NCI-H1048 (cell line): ENCODE measurements at regions not wholly inside any gene's neighbourhood (a gene's known extent, or its start where the extent isn't known, plus 50 kb on each side); places are given as distances from the start of the nearest gene placed in this dataset.

Experiments
- DNase-seq: peaks from one replicate; lab custom pipeline; 2025; lab: John Stamatoyannopoulos, UW

DNA sequence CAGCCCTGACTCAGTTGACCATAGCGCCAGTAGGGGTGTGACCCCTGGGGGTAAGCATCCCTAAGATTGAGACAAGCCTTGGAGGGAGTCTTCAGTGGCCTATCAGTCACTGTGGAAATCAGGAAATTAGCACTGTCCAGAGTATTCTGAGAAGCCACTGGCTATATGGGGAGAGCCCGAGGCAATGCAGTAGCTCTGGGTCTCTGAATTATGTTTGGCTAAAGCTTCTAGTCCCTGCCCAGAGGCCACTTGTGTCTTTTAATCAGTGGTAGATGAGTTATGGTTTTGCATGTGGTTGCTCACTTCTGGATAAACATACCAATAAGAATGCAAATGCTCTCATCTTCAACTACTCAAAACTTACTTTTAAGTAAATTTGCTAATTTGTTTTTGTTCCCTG lies 100.6 kb upstream of the TOX3 start:
- no peak for DNase-seq

- no peak for DNase-seq
Observed at GRCh38 chr16:52643006-52643405, 96.1 kb upstream of the TOX3 start.

- no peak for DNase-seq
Observed at GRCh38 chr16:52634528-52634927, 87.6 kb upstream of the TOX3 start.

DNA sequence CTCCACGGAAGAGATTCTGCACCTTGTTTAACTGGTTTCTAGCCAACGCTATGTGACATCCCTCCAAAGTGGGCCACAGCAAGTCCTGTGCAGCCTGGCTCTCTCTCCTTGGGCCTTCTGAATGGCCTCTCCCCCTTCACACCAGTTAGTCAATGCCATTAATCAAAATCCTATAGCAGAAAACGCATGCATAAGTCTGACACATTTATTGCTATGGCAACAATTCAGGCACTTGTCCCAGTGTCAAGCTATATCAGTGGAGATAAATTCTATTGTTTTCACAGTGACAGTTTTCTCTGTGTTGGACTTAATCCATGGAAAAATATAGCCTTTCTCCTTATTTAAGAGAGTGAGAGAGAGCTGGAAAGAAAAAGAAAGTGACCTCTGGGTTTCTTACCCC lies 87.2 kb upstream of the TOX3 start:
- DNase-seq: no peak

DNA sequence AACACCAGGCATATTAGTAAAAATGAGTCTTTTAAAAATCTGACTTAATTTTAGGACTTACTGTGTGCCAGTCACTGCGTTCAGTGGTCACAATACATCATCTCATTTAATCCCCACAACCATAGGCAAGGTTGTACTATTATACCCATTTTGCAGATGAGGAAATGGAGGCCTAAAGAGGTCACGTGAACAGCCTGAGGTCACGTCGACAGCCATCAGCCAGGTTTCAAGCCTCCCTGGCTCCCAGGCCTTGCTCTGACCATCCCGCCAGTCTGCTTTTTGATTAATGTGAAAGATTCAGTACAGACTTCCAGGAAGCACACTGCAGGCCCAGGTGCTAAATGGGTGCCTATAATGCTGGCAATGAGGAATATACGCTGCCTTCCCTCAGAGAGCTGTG lies 86.3 kb upstream of the TOX3 start:
- no peak for DNase-seq

DNA sequence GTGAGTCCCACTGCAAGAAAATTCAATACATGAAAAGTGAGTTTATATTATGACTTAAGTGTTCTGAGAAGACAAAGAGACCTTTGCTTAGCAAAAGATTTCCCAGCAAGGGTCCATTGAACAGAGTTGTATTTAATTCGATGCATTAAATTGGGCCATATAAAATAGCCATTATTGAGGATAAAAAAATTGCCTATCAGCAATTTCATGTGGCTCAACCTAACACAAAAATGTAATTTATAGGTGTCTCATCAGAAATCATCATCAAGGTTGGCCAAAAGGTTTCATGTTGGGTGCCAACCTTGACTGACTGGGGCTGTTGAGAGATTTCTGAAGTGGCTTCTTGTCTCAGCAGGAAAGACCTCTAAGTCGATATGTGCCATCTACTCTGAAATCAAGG lies 84.8 kb upstream of the TOX3 start:
- no peak for DNase-seq

GRCh38 chr16:52630711-52631110 lies 83.8 kb upstream of the TOX3 start:
- no peak for DNase-seq

DNA sequence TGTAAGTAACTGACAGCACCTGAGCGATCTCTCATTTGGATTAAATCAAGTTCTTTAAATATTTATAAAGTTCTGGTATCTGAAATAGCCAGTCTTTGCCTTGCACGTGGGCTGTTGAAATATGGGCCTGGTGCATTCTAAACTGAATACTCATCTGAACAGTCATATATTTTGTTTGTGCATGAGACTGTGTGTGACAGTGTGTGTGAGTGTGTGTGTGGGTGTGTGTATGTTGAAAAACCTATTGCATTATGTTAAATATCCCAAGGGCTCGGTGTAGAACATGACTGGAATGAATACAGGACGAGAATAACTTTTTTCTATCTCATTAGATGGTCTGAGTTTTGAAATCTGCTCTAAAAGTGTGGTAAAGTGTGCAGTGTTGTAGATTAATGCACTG lies 82.4 kb upstream of the TOX3 start:
- no peak for DNase-seq

DNA sequence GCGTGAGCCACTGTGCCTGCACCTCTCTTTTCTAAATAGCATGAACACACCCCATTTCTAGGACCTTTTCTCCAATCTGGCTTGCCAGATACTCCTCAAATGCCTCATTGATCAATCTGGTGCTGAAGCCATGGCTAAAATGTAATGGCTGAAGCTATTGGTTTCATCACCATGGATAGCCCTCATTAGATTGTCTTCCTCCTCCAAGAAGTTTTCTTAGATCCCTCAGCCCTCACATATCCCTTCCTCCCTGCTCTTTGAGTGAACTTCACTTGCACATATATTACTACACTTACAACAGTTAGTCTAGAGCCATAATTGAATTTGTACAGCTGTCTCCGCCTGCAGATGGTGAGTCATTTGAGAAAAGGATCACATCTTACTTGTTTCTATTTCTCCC lies 77.9 kb upstream of the TOX3 start:
- no peak for DNase-seq

GRCh38 chr16:52621651-52622050 lies 74.7 kb upstream of the TOX3 start:
- no peak for DNase-seq

DNA sequence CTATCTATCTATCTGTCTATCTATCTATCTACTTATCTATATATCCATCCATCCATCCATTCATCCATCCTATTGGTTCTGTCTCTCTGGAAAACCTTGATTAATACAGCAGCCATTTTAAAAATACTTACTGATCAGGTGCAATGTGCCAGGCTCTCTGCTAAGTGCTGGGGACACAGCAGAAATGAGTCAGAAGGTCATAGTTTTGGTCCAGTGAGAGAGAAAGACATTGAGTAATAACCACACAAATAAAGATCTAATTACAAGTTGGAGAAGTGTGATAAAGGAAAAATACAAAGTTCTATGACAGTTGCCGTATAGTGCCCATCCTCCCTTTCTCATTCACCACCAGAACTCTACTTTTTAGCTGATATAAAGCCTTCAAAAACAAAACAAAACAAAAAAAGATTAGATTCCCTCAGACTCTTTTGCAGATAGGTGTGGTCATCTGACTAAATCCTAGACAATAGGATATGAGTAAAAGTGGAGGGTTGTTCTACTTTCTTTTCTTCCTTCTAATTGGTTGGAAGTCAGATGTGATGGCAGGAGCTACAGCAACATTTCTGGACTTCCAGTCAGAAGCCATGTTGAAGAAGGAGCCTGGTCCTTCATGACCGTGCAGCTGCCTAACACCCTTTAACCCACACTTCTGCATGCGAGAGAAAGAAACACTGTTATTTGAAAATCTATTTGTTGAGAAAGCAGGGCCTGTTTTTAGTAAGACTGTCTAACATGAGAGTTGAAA lies 72.0 kb upstream of the TOX3 start:
- no peak for DNase-seq

DNA sequence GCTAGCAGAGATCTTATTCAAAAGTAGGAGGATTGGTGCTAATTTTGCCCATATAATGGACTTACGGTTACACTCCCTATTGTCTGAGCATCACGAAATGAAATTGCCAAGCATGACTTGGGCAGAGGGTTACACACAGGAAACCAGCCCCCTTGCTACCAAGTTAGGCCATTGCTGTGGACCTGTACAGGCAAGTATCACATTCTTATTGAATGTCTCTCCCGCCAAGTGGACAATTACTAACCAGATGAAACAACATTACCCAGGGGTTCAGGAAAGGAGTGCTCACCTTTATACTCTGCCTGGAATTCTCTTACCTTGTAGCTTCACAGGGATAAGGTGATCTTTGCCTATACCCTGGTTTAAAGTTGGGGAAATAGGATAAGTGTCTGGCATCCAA lies 70.6 kb upstream of the TOX3 start:
- DNase-seq: no peak

GRCh38 chr16:52613508-52613907 lies 66.6 kb upstream of the TOX3 start:
- no peak for DNase-seq

DNA sequence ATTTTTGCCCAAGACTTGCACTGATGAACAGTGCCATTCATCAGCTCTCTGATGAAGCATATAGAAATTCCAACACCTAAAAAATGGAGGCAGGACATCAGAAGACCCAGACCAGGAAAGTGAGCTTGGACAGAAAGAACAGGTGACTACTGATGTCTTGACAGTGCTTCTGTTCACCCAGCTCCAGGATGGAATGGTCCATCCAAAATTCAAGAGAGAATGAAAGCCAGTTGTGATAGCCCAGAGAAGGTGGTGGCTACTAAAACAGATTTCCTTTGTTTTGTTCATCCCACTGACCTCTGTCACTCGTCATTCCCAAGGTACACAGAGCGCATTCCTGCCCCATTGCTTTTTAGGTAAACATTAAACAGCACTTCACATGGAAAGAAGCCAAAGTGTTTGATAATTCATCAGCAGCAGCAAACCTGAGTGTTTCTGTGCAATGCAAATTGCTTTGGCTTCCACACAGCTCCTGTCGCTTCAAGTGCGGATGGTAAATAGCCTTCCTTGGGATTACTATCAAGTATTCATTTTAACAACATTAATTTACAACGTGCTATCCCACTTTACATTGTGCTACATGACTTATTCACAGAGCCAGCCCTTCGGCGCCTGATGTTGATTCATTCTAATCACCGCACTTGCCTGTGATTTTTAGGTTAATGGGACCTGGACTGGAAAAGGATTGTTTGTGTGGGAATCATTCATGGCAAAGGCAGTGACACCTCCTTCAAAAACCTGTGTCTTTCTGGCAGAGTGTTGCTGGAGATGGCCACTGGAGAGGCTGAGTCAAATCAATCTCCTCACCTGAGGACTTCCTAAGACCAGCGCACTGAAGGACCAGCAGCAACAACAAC lies 65.1 kb upstream of the TOX3 start:
- no peak for DNase-seq

GRCh38 chr16:52603015-52603414 lies 56.1 kb upstream of the TOX3 start:
- no peak for DNase-seq

- peak; percentile 27 for DNase-seq
Observed at GRCh38 chr16:52597772-52598483, 51.0 kb upstream of the TOX3 start.

DNA sequence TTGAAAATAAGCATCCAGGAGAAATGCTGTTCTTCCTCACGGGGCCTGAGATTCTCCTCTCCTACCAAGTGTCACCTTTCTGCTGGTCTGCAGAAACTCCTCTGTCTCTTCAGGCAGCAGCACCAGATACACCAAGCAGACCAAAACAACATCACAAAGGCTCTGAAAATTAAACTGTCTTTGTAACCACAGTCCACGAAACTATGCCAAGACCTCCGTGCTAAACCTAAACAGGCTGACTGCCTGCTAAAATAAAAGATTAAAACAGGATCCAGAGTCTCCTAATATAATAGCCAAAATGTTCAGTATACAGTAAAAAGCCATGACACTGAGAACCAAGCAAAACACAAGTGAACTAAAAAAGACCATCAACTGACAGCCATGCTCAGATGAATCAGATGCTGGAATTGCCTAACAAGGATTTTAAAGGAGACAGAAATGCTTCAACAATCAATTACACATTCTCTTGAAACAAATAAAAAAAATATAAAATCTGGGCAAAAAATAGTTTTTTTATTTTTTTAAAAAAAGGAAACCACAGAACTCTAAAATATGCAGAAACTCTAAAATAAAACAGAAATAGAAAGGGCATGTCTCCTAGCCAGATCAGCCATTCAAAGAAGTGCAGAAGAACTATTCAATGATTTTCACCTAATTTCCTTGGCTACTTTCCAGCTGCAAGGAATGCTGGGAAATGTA lies 50.3 kb upstream of the TOX3 start:
- no peak for DNase-seq
